RWPE1 (cell line): ENCODE measurements at regions not wholly inside any gene's neighbourhood (a gene's known extent, or its start where the extent isn't known, plus 50 kb on each side); places are given as distances from the start of the nearest gene placed in this dataset.

Experiments
- CTCF ChIA-PET: fragments of 350-600 bp; sonication (Branson Sonifier 250); formaldehyde crosslinking; extraction: SDS; loops from one replicate; lab custom pipeline; 2021; lab: Yijun Ruan, JAX
- POLR2A ChIA-PET: fragments of 400-600 bp; formaldehyde crosslinking; extraction: SDS; loops from one replicate; lab custom pipeline; 2020; ENCODE audit warnings: antibody characterized with exemption; ENCODE audit not compliant: low non-redundant PET; lab: Yijun Ruan, JAX
- DNase-seq: peaks from one replicate; pipeline ENCODE4 v3.0.0; 2012; ENCODE audit warnings: low spot score
- H3K27ac ChIP-seq: fragments of 450-650 bp; 2 replicates; pipeline ENCODE4 v1.5.1; 2017
- TF ChIP-seq, protein P1 (sequence below): fragments of 450-650 bp; conservative IDR thresholded peaks from 2 replicates; pipeline ENCODE4 v1.5.1; 2017; ENCODE audit warnings: low read depth, mild to moderate bottlenecking

DNA sequence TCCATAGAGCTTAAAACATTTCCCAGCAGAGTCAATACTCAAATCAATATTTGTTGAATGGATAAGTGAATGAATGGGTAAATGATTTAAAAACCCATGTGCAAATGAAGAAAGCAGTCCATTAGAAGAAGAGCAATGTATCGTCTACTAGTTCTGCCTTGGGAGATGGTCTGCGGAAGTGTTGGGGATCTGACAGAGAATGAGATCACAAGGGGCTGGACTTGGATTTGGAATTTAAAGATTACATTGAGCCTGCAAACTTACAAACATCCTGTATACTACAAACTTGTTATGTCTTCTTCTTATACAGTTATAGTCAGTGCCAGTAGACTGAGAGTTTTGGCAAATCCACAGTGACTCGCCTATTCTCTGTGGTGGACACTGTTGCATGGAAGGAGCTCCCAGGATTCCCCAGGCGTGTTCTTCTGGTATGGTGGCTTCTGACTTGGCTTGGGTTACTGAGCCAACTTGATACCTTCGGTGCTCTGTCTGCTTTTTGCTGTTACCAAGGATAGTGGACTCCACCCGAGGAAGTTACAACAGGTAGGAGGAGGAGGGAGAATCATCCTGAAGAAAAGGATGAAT lies 163.3 kb upstream of the SERPINE2 start:
- TF ChIP-seq, protein P1, sequence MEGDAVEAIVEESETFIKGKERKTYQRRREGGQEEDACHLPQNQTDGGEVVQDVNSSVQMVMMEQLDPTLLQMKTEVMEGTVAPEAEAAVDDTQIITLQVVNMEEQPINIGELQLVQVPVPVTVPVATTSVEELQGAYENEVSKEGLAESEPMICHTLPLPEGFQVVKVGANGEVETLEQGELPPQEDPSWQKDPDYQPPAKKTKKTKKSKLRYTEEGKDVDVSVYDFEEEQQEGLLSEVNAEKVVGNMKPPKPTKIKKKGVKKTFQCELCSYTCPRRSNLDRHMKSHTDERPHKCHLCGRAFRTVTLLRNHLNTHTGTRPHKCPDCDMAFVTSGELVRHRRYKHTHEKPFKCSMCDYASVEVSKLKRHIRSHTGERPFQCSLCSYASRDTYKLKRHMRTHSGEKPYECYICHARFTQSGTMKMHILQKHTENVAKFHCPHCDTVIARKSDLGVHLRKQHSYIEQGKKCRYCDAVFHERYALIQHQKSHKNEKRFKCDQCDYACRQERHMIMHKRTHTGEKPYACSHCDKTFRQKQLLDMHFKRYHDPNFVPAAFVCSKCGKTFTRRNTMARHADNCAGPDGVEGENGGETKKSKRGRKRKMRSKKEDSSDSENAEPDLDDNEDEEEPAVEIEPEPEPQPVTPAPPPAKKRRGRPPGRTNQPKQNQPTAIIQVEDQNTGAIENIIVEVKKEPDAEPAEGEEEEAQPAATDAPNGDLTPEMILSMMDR: no peak
- DNase-seq: no peak
- CTCF ChIA-PET: no interaction called here
- no peak overlapping the region for H3K27ac ChIP-seq
- POLR2A ChIA-PET: no interaction called here

DNA sequence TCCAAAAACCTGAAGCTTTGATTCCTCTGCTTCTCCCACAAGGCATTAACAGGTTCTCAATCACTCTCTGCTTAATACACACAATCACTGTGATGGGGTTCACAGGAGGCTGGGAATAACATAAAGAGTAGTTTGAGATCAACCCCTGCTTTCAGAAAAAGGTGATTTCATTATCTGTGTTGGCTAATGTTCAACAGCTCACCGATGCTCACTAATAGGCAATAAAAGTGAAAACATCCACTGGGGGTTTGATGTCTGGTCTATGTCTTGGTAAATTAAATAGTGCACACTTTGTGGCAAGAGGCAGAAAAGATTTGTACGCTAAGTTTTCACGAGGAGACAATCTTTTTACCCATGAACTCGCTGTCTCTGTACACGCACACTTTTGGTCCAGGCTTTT lies 159.3 kb upstream of the SERPINE2 start:
- no peak for DNase-seq
- ChIA-PET CTCF (no interaction called here), POLR2A (no interaction called here)
- TF ChIP-seq, protein P1: no peak
- no peak overlapping the region for H3K27ac ChIP-seq

DNA sequence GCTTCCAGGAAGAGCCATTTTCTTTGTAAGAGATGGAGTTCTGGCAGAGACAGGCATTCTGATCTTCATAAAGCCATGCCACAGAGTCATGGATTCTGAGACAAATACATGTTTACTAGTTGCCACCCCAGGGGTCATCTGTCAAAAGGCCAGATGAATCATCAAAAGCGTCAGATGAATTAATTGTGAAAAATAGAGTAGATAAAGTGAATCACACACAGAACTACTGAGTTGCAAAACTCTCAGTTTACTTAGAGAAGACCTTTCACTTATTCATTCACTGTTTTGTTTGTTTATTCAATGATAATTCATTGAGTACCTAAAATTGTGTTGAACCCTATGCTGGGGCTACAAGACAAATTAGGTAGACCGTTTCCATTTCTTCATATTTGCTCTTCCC lies 157.7 kb upstream of the SERPINE2 start:
- TF ChIP-seq, protein P1: no peak
- CTCF ChIA-PET: no interaction called here
- POLR2A ChIA-PET: no interaction called here
- H3K27ac ChIP-seq: no peak overlapping the region
- peak; percentile 11 for DNase-seq

DNA sequence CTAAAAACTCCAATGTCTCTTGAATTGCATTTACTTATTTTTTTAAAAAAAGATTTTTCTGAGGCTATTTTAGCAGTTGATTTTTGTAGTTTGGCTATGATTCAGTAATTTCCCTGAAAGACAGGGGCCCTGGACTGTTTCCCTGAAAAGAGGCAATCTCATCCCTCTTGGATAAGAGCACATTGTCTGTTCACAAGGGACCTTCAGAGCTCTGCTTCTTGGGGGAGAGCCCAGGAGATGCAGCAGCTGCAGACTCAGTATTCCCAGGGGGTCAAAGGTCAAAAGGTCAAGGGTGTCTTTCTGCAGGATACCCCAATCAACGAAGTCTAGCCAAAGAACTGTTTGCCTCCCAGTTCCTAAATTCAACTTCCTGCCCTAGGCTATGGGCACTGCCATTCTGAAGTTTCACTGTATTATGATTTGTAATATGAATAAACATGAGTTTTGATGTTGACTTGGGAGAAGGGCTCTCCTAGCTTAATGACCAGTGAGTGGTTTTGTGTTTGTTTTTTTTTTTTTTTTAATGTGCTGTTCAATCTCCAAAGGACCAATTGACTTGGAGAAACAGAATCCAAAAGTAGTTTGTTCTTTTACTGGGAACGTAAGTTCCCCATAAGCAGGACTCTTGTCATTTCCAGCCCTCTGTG lies 157.0 kb upstream of the SERPINE2 start:
- POLR2A ChIA-PET: interaction anchor here (0.7 kb wide), 1 partner anchor 30 kb away, joined by 3 read pairs; no protein-coding TSS in a partner anchor
- DNase-seq: no peak
- H3K27ac ChIP-seq: no peak overlapping the region
- CTCF ChIA-PET: no interaction called here
- TF ChIP-seq, protein P1: no peak

DNA sequence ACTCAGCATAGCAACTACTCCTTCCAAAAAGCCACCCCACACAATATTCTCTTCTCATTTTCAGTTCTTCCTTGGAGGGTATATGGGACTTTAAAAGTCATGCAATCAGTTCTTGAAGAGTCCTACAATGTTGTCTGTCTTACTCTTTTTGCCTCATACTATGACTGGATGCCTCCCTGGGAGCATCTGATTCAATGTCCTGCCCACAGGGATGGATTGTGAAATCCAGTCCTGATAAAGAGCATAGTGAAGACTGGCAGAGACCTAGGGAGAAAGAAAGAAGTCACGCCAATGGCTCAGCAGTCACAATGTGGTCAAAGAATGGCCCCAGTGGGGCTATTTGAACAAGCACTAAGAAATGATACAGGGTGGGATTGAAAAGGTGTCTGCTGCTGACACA lies 155.1 kb upstream of the SERPINE2 start:
- TF ChIP-seq, protein P1: no peak
- DNase-seq: no peak
- no peak overlapping the region for H3K27ac ChIP-seq
- ChIA-PET POLR2A (no interaction called here), CTCF (no interaction called here)

DNA sequence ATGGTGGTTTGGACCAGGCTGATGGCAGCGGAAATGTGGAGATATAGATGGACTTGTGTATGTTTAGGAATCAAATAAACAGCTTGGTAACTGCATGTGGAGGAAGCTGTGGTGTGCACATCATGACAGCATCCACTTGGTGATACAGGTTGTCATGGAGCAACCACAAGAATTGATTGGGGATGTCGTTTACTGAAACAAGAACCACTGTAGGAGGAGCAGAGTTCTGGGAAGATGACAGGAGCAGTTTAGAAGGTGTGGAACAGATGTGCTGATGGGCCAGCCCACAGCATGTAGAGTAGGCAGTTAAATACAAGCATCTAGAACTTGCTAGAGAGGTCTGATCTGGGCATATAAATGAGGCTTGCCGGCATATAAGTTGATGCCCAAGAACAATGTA lies 152.4 kb upstream of the SERPINE2 start:
- H3K27ac ChIP-seq: no peak overlapping the region
- CTCF ChIA-PET: no interaction called here
- TF ChIP-seq, protein P1: no peak
- DNase-seq: no peak
- POLR2A ChIA-PET: no interaction called here
